ENCODE measurements at regions not wholly inside any gene's neighbourhood (a gene's known extent, or its start where the extent isn't known, plus 50 kb on each side); places are given as distances from the start of the nearest gene placed in this dataset.

DNA sequence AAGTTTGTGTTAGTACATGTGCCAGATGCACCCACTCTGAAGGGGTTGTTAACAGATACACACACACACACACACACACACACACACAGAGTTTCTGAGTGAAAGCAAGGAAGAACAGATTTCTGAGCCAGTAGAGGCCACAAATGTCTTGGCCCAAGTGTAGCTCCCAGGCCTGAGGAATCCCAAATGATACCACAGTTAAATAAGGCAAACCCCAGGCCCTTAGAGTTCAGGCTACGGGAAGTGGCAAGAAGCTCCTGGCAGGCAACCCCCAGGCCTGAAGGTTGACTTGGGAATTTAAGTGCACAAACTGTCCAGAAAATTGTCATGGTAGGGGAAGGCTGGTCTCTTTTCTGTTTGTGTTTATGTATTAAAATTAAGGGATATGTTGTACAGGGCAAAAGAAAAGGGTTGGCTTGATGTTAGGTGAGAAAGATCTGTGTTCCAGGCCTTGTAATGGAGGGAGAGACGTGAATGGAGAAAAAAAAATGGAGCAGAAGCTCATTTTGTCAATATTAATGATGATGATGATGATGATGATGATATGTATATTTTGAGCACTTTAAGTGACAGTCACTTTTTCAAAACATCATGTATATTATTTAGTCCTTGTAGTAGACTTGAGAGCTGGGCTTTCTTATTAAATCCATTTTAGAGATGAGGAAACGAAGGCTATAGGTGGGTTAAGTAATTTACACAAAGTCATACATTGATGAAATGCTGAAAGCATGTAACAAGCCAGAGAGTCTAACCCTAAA, 317.0 kb upstream of the JAG1 start:
- no peak for DNase-seq (ENCODE audit: low spot score)

DNA sequence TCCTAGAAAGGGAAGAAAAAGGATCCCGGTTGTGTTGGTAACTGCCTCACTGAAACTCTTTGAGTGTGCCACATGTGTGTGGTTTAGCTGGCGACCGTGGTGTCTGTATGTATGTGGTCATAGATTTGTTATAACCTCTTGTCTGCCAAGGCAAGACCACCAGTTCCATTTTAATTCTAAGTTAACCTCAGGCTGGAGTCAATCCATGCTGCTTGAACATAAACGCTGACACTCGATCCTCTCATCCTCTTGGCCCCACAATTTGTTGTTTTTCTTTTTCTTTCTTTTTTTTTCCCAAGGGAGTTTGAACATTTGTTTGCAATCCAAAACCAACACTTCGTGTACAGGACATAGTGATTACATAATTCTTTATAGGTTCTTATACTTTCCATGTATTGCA, 318.9 kb upstream of the JAG1 start:
- no peak for DNase-seq (ENCODE audit: low spot score)

DNA sequence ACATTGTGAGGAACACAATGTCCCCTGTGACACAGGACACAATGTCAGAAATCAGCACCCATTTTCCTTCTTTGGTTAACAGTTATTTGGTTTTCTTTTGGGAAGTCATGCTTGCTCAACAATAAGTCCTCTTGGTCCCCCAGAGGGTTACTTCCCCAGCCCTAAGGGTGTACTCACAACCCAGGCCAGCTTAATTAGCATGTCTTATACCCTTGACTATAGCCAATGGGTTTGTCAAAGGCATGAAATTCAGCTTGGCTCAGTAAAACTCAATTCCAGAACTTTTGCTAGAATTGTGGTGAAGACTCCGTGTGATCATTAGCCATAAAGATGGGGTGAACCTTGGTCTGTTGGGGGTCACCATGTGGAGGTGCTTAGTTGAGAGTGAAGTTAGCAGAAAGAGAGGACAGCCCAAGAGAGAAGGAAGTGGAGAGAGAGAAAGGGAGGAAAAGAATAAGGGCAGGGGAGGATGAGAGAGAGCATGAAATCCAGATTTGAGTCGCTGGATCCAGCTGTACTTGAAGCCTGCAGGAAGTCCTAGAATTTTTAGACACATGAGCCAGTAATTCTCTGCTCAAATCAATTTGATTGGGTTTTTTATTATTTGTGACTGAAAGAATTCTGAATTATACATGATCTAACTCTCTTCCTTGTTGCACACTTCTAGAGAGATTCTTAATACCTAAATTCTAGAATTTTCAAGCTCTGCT, 321.3 kb upstream of the JAG1 start:
- DNase-seq (ENCODE audit: low spot score), result no peak

DNA sequence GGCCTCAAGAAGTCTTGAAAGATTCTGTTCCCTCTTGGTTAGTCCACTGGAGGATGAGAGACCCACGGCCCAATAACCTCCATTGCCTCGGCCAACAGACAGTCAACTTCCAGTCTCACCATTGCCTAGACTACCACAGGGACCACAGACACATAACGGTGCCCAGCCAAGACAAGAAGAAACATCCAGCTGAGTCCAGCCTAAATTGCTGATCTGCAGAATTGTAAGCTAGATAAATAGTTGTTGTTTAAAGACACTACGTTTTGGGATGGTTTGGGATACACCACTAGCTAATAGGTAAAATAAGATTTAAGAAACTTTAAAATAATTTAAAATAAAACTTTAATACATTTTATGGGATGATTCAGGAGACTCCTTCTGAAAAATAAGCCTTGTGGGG, 324.7 kb upstream of the JAG1 start:
- no peak for DNase-seq (ENCODE audit: low spot score)

DNA sequence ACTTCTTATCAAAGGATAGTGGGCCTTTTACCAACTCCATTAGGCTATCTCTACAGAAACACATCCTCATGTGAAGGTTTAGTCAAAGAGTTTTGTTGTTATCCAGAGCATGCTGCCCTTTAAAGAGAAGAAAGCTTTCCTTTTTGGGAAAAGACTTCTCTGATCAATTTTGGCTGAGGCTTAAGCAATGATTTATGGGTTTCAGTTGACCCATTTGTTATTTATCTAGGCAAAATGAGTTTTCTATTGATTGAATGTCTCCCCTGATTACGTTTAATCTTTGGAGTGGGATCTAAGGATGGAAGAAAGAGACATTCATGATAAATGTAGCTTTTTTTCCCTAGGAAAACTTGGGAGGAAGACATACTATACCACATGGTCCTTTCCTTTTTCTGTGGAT, 326.6 kb upstream of the JAG1 start:
- DNase-seq (ENCODE audit: low spot score), result no peak

DNA sequence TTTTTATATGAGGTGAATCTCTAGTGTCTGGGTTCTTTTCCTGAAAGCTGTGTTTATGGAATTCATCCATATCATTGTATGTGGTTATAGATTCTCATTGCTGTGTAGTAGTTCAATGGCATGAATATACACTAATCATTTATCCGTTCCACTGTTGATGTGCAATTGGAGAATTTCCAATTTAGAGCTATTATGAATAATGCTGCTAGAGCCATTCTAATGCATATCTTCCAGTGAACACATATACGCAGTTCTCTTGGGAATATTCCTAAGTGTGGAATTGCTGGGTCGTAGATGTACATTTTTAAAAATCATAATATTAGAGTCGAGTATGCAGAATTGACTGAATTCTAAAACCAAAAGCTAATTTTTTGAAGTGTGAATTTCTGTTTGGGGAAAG, 327.5 kb upstream of the JAG1 start:
- no peak for DNase-seq (ENCODE audit: low spot score)

DNA sequence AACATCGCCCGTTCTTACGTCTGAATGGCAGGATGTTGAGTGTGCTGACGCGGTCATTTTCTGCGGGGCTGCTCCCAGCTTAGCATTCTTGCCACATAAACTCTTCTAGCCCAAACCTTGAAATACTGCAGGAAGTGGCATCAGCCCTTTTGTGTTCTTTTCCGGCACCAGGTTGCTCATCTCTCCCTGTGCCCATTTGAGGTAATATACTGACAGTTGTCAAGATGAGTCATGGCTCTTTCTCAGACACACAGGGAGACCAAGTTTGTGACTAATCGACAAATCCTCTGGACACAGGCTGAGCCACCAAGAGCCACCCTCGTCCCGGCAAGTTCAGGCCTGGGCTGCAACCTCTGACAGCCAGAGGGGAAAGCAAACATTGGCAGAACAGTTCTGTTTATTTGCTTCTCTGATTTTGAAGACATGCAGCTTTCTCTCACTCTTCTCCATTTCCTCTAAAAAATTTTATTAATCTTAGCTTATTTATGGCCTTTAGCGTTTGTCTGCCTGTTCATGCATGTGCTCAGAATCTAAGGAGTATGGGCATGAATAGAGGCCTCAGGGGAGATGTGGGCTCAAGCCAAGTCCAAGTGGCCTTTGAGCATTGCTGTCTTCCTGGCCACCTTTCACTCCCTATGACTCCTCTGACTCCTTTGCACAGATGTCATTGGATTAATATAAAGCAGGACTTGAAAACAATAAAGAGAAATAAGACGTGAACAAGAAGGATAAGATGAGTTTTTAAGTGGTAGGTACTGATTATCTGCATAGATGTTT, 328.2 kb upstream of the JAG1 start:
- peak; percentile 50 for DNase-seq (ENCODE audit: low spot score)

DNA sequence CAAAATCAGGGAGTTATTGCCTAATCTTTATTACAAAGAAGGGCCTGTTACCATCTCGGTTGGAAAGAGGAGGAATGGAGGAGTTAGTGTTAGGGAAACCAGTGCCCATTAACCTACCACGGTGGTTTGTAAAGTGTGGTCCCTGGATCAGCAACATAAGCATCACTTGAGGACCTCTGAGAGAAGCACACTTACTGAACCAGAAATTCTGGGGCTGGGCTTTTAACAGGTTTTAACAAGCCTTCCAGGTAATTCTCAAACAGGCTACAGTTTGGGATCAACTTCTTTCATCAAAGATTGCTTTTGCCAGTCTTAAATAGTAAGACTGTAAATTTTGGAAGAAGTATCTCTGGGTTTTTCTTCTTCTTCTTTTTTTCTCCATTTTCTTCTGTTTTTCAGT, 329.5 kb upstream of the JAG1 start:
- no peak for DNase-seq (ENCODE audit: low spot score)

DNA sequence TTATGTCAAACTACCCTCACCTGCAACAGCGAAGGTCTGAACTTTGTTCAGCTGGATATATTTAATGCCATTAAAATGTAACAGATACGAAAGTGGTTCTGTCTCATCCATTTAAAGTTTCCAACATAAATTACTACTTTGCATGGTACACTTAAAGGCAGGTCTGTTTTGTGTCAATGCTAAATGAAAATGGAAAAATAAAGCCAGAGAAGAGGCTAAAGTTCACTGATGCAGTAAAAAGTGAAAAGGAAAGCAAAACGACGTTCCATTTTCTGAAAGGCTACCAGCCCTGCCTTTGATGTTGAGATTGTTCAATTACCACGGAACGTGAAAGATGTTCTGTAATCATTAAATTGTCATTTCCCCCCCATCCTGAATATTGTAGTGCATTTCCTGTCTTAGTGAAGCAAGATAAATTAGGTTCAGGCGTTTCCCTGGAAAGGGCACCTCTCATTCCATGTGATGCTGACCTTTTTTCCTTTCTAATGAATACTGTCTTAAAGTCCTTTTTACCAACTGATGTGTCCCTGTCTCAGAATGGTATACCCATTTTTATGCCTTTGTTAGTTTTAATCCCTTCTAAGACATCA, 334.7 kb upstream of the JAG1 start:
- DNase-seq (ENCODE audit: low spot score), result no peak

DNA sequence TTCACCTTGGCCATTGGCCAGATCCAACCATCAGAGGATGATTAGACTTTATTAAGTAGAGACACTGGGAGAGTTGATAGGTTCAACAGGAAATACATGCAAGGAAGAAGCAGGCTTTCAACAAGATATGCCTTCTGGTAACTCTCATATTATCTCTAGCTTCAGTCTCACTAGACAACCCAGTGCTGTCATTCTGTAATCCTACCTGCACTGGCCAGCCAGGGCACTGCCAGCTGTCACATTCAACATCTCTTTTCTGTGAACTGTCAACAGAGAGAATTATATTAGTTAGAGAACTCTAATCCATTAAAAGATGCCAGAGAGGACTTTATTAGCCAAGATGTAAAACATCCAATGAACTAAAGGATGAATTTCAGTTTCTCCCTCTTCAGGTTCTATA, 337.9 kb upstream of the JAG1 start:
- no peak for DNase-seq (ENCODE audit: low spot score)

DNA sequence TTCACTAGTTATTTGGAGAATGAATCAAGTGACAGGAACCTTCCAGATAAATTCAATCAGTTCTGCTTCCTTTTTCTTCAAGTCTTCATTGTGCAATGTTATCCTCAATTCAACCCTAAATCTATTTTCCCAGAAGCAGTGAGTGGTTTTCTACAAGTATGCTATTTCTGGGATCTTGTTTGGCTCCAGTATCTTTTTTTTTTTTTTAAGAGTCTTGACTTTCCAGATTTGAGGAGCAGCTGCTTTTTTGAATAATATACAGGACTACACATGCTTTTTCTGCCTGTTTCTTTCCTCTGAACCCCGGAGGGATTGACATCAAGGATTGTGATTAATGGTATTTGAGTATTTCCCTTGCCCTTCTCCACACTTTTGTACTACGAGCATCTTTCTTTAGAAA, 339.2 kb upstream of the JAG1 start:
- DNase-seq (ENCODE audit: low spot score), result no peak

DNA sequence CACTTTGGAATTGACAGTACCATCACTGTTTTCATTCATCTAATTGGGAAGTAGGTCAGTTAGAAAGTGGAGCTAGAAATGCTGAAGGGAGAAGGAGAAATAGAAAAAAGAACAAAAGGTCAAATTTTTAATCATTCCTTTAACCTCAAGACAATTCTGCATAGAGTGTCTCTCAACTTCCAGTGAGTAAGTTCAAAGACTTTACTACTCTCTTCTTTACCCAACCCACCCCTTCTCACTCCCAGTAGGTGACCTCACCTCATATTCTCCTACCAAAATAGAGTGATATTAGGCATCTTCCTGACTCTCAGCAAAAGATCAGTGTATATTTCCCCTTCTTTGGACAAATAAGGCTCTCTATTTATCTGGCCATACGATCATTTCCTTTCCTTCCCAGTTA, 340.0 kb upstream of the JAG1 start:
- DNase-seq (ENCODE audit: low spot score), result no peak

DNA sequence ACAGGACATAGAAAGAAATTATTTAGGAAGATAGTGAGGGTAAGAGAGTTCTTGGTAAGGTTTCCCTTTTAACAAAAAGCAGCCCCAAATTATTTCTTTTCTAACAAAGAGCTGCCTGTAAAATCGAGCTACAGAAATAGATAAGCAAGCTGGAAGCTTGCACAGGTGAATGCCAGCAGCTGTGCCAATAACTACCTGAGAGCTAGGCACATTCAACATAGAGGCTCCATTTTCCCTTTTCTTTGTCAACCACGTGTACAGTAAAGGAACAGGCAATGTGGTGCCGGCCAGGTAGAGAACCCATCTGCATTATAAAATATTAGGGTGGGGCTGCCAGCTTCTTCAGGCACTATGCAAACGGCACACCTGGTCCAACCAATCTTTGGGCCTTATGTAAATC, 341.6 kb upstream of the JAG1 start:
- no peak for DNase-seq (ENCODE audit: low spot score)

DNA sequence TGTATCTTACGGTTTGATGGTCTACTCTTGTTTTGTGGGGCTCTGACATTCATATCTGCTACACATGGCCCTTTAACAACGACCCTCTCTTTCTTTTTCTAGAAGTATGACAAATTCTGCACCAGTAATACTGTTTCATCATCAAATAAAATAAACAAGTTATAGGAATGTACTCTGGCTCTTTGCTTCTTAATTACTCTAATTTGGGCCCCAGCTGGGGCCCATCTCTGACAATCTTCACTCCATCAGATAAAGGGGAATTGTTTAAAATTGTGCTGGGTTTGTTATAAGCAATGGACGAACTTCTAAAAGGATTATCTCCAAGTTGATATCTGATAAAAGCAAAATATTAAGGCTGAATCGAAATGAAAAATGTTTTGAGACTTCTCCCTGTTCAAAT, 343.6 kb upstream of the JAG1 start:
- no peak for DNase-seq (ENCODE audit: low spot score)

DNA sequence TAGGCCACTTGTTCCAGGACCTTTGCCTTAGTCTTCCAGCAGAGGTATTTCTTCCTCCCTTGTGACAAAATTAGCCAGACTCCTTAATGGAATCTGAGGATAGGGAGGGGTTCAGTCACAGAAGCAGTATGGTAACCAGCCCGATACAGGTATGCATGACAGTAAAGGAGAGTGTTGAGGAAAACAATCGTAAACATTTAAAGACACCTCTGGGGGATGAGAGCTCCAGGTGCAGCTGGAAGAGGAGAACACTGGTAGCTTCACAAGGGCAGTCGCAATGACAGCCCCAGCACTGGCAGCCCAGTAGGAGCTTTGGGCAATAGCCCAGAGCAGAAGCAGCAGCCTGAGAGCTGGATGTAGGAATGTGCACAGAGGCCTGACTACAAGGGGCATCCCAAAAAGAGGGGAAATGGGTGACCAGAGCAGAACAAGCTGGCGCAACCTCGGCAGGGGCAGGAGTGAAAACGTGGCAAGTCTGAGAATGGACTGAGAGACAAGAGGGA, 344.9 kb upstream of the JAG1 start:
- DNase-seq (ENCODE audit: low spot score), result no peak

DNA sequence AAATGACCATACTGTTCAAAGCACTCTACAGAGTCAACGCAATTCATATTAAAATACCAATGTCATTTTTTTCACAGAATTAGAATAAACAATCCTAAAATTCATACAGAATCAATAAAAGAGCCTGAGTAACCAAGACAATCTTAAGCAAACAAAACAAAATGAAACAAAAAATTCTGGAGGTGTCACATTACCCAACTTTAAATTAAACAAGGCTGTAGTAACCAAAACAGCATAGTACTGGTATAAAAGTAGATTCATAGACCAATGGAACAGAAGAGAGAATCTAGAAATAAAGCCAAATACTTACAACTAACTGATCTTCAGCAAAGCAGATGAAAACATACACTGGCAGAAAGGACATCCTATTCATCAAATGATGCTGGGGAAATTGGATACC, 346.9 kb upstream of the JAG1 start:
- no peak for DNase-seq (ENCODE audit: low spot score)

DNA sequence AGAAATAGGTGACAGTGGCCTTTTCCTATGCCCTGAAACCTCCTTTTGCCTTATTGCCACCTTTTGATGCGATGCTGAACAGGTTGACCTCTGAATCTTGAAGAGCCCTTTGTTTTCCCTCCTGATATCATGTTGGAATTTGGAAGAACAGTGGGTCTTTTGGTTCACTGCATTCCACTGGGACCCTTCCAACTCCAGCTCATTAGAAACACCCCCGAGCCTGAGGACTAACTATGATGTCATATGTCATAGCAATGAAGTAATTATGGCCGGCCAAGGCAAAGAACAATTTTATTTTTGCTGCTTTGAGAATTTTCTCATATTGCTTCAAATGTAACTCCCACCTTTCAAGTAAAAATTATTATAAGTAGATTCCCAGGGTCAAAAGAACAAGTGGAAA, 353.4 kb upstream of the JAG1 start:
- DNase-seq (ENCODE audit: low spot score), result no peak

DNA sequence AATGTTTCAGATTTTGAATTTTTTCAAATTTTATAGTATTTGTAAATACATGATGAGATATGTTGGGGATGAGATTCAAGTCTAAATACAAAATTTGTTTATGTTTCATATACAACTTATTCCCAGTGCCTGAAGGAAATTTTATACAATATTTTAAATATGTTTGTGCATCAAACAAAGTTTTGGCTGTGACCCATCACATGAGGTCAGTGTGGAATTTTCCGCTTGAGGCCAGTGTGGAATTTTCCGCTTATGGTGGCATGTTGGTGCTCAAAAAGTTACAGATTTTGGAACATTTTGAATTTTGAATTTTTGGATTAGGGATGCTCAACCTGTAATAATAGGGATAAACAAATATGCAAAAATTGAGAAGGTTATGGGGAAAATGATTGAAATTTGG, 356.6 kb upstream of the JAG1 start:
- no peak for DNase-seq (ENCODE audit: low spot score)

DNA sequence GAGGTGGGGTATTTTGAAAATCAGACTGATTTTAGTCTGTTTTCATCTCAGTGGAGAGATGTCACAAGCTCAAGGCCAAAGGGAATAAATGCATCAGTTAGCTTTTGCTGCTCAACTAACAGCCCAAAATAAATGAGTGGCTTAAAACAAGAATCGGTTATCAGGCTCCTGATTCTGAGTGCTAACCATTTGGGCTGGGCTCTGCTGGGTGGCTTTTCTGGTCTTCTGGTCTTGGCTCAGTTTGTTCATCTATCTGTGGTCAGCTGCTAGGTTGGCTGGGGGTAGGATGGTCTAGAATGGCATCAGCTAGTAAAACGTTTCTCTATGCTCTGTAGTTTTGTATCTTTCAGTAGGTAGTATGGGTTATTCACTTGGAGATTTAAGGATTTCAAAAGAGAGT, 357.5 kb upstream of the JAG1 start:
- no peak for DNase-seq (ENCODE audit: low spot score)

DNA sequence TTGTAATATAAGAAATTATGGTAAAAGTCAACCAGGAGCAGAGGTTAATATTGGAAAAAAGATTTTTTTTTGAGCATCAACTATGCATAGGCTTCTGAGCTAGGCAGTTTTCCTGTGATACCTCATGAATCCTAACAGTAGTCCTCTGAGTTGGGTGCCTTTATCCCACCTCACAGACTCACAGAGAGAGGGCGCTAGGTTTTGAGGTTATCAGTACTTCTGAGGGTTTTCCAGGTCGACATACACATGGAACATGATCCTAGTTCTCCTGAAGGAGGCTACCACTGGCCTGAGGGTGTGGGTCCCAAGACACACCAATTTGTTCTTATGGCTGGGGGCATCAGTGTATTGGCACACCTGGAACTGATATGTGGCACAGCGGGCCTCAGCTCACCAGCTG, 358.8 kb upstream of the JAG1 start:
- DNase-seq (ENCODE audit: low spot score), result no peak

DNA sequence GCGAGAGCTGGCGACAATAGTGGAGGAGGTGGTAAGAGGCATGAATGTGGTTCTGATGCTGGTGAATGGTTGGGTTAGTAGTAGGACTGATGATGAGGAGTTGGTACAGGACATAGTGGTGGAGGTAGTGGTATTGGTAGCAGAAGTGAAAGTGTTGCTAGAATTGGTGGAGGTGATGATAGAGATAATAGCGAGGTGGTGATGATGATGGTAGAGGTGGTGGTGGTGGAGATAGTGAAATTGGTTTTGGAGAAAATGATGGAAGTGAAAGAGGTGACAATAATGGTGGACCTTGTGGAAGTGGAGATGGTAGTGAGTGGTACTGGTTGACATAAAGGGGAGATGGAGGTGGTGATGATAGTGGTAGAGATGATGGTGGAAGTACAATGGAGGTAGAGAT, 360.2 kb upstream of the JAG1 start:
- DNase-seq (ENCODE audit: low spot score), result no peak

DNA sequence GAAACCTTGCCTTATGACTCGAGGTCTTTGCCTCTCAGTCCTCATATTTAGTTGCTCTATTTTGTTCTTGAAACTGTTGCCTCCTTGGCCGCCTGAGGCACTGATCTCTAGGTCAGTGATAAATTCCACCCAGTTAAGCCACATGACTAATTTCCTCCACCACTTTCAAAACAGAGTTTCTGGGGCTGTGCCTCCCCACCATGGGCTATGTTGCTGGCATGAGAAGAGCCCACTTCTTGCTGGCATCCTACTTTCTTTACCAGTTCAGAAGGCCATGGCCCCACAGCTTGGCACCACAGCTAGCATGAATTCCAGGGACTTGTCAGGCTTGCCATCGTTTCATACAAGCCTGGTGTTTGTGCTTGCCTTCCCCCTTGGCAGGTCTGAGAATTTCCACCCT, 361.4 kb upstream of the JAG1 start:
- DNase-seq (ENCODE audit: low spot score), result no peak

DNA sequence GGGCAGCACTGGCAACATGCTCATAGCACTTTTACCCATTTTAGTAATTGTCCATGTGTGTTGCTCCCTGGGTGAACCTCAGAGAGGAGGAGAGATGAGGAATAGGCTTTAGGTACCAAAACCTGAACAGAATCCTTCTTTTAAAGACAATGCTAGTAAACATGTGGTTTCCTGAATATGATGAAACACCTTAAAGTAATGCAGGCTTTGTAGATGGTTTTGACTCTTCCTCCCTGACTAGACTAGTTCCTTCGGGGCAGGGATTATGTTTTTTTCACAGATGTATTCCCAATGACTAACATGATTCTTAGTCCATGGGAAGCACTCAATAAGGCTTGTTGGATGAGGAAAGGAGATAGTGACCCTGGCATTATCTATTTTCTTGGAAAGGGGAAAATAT, 367.6 kb upstream of the JAG1 start:
- no peak for DNase-seq (ENCODE audit: low spot score)

Measured in AG08395 (cell line).